Suprapubic skin (tissue), 4 donors: ENCODE measurements at regions not wholly inside any gene's neighbourhood (a gene's known extent, or its start where the extent isn't known, plus 50 kb on each side); places are given as distances from the start of the nearest gene placed in this dataset.

Source experiments
- DNase-seq, 2 donors: peaks; one replicate each; pipeline ENCODE4 v3.0.0-alpha.2; 2019; ENCODE audit warnings: low spot score in 2 of 2
- H3K27ac ChIP-seq: fragments of 200-600 bp; sonication (generic); one replicate; pipeline ENCODE4 v1.5.1; 2019
- H3K27me3 ChIP-seq: fragments of 200-600 bp; sonication (generic); one replicate; pipeline ENCODE4 v1.5.1; 2019
- H3K36me3 ChIP-seq: fragments of 200-600 bp; sonication (generic); one replicate; pipeline ENCODE4 v1.5.1; 2019
- H3K4me1 ChIP-seq: fragments of 200-600 bp; sonication (generic); one replicate; pipeline ENCODE4 v1.5.1; 2019
- H3K4me3 ChIP-seq: fragments of 200-600 bp; sonication (generic); one replicate; pipeline ENCODE4 v1.5.1; 2019; ENCODE audit warnings: mild to moderate bottlenecking
- H3K9me3 ChIP-seq: fragments of 200-600 bp; sonication (generic); one replicate; pipeline ENCODE4 v1.5.1; 2019
- EP300 ChIP-seq: sonication (generic); formaldehyde crosslinking; IDR thresholded peaks from one replicate; pipeline ENCODE4 v1.6.1; 2017; ENCODE audit warnings: antibody characterized with exemption
- POLR2A ChIP-seq, 2 donors: fragments of 450-650 bp; IDR thresholded peaks; one replicate each; pipeline ENCODE4 v1.6.1; 2017; ENCODE audit warnings: antibody characterized with exemption in 2 of 2, mild to moderate bottlenecking in 2 of 2, moderate library complexity in 2 of 2
- POLR2AphosphoS5 ChIP-seq, 3 donors: sonication (generic); formaldehyde crosslinking; IDR thresholded peaks; one replicate each; pipeline ENCODE4 v1.6.1; 2017; ENCODE audit warnings: antibody characterized with exemption in 3 of 3
- WGBS: methylation state at CpG from one replicate; pipeline ENCODE4 v1.1.5; 2018; 5-methylcytosine and 5-hydroxymethylcytosine counted together
- TF ChIP-seq, protein P1 (sequence below), 2 donors: fragments of 200-600 bp in 1 of 2; fragments of 450-650 bp in 1 of 2; sonication (generic) in 1 of 2; IDR thresholded peaks; one replicate each; pipeline ENCODE4 v1.5.1; 2016 to 2019; ENCODE audit warnings: antibody characterized with exemption in 2 of 2, mild to moderate bottlenecking in 1 of 2, moderate library complexity in 1 of 2

DNA sequence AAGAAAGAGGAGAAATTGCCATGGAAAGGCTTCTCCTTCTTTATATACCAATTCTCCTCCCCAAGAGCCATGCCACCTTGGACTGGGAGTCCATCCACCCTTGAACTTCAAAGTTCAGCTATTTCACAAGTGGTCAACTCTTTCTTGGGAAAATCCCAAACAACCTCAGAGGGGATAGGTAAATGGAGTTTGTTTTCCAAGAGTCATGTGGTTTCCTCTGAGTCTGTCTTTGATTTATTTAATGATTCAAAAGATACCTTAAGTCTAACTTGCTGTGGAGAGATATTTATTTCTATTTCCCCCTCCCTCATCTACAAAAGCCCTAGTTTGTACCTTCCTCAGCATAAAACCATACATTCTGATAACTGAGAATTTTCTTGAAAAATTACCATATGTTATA, 758.6 kb upstream of the IGFBP3 start:
- Histone ChIP-seq H3K36me3 (no peaks in the 10 kb centered on the region), H3K9me3 (no peaks in the 10 kb centered on the region), H3K4me1 (peaks cover 9% of the 10 kb centered on the region), H3K27ac (no peak overlapping the region), H3K27me3 (no peaks in the 10 kb centered on the region), H3K4me3 (no peak overlapping the region)
- DNase-seq: no peak
- no peak for TF ChIP-seq POLR2A (IDR thresholded peaks at IDR 0.05)
- TF ChIP-seq EP300: no peak
- TF ChIP-seq POLR2AphosphoS5 (IDR thresholded peaks at IDR 0.05): no peak
- TF ChIP-seq, protein P1, sequence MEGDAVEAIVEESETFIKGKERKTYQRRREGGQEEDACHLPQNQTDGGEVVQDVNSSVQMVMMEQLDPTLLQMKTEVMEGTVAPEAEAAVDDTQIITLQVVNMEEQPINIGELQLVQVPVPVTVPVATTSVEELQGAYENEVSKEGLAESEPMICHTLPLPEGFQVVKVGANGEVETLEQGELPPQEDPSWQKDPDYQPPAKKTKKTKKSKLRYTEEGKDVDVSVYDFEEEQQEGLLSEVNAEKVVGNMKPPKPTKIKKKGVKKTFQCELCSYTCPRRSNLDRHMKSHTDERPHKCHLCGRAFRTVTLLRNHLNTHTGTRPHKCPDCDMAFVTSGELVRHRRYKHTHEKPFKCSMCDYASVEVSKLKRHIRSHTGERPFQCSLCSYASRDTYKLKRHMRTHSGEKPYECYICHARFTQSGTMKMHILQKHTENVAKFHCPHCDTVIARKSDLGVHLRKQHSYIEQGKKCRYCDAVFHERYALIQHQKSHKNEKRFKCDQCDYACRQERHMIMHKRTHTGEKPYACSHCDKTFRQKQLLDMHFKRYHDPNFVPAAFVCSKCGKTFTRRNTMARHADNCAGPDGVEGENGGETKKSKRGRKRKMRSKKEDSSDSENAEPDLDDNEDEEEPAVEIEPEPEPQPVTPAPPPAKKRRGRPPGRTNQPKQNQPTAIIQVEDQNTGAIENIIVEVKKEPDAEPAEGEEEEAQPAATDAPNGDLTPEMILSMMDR (IDR thresholded peaks at IDR 0.05): no peak

DNA sequence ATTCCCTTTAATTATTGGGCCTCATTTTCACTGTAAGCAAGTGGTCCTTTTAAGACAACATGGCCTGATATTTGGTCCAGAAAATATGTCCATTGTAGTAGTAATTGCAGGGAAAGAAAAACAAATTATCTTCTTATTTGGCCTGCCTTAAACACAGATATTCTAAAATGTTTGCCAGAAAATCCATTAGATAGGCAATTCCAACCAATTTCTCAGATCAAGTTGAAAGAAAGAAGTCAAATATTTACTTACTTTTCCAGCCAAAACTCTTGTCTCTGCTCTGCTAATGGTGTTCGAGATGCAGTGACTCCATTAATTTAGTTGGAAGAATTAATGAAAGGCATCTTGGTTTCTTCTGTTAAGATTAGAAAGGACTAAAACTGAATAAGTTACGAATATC, 757.3 kb upstream of the IGFBP3 start:
- Histone ChIP-seq H3K9me3 (no peaks in the 10 kb centered on the region), H3K27ac (no peak overlapping the region), H3K4me1 (peaks cover 9% of the 10 kb centered on the region), H3K4me3 (no peak overlapping the region), H3K36me3 (no peaks in the 10 kb centered on the region), H3K27me3 (no peaks in the 10 kb centered on the region)
- 93% methylated on average over 2 of the region's 2 CpGs for WGBS
- DNase-seq: no peak
- TF ChIP-seq POLR2A (IDR thresholded peaks at IDR 0.05): no peak
- TF ChIP-seq, protein P1 (IDR thresholded peaks at IDR 0.05): no peak

DNA sequence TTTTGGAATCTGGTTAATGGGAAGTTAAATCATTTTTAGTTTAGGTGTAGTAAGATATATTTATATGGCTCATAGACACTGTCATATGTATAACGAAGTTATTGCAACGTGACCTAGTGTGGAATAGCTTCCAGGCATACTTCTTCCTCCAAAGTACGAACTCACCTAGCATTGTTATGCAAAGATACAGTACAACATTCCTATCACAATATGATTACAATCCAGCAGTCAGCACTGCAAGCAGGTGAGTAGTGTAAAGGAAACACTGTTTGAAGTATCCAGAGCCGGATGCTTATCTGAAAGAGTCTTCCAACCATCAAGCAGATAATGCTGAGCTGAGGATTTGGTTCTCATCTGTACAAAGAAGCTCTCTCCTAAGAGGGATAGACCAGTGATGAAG, 754.4 kb upstream of the IGFBP3 start:
- Histone ChIP-seq H3K27me3 (no peaks in the 10 kb centered on the region), H3K9me3 (no peaks in the 10 kb centered on the region), H3K4me1 (no peaks in the 10 kb centered on the region), H3K4me3 (no peak overlapping the region), H3K36me3 (no peaks in the 10 kb centered on the region), H3K27ac (no peak overlapping the region)
- 66% methylated on average over 4 of the region's 4 CpGs for WGBS
- TF ChIP-seq, protein P1 (IDR thresholded peaks at IDR 0.05): no peak
- TF ChIP-seq EP300 (no peak), POLR2AphosphoS5 (IDR thresholded peaks at IDR 0.05) (no peak), POLR2A (IDR thresholded peaks at IDR 0.05) (no peak)
- no peak for DNase-seq

DNA sequence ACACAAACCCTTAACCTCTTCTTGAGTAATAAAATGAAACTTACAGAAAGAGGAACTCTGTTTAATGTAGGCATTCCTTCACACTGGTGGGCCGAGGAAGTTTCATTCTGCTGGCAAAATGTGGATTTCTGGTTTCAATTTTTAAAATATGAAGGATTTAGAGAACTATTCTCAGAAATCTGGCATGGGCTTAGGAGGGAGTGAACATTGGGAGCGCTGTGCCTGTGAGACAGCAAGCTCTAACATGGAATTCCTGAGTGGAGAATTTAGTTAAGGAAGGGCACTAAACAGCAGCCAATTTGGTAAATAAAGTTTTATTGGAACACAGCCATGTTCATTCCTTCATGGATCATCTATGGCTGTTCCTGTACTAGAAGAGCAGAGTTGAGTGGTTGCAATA, 751.8 kb upstream of the IGFBP3 start:
- 60% methylated on average over 2 of the region's 2 CpGs for WGBS

DNA sequence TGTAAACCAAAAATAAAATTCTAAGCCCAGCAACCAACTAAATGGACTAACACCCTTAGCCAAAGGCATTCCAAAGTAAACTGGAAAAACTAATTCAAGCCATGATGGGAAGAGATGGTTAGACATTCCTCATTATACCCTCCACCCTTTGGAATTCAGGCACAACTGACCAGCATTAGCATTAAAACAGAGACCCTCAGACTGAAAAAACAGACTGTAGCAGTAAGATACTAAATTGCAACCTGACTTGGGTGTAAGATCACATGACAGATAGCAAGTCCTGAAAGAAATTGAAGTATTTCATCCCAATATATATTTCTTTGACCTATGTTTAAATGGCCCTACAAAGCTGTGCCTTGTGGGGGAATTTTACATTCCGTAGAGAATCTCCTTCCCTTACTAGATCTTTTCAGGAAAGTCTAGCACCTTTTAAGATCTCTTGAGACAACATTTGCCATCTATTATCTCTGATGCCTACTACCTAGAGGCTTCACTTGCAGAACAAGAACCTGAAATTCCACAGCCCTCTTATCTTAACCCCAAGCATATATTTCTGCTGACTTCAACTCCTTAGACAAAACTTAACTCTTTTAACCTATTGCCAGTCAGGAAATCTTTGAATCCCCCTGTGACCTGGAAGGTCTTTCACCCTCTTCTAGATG, 750.2 kb upstream of the IGFBP3 start:
- TF ChIP-seq POLR2A (IDR thresholded peaks at IDR 0.05): no peak
- no peak for TF ChIP-seq POLR2AphosphoS5 (IDR thresholded peaks at IDR 0.05)
- no peak for TF ChIP-seq EP300
- TF ChIP-seq, protein P1 (IDR thresholded peaks at IDR 0.05): no peak
- no peak for DNase-seq
- Histone ChIP-seq H3K36me3 (no peaks in the 10 kb centered on the region), H3K27me3 (no peaks in the 10 kb centered on the region), H3K9me3 (peaks cover 4% of the 10 kb centered on the region), H3K4me3 (no peak overlapping the region), H3K4me1 (no peaks in the 10 kb centered on the region), H3K27ac (no peak overlapping the region)
- 92% methylated on average over 1 of the region's 1 CpG for WGBS

More for the DNA sequence above, 751.8 kb upstream of the IGFBP3 start:
- TF ChIP-seq POLR2A (IDR thresholded peaks at IDR 0.05) (no peak), POLR2AphosphoS5 (IDR thresholded peaks at IDR 0.05) (no peak), EP300 (no peak)
- TF ChIP-seq, protein P1 (IDR thresholded peaks at IDR 0.05): no peak
- DNase-seq: no peak
- no peaks in the 10 kb centered on the region for H3K9me3 ChIP-seq
- H3K27ac ChIP-seq: no peak overlapping the region
- H3K4me1 ChIP-seq: no peaks in the 10 kb centered on the region
- no peaks in the 10 kb centered on the region for H3K36me3 ChIP-seq
- H3K4me3 ChIP-seq: no peak overlapping the region
- H3K27me3 ChIP-seq: no peaks in the 10 kb centered on the region
